Upper lobe of left lung (tissue), 6 donors: ENCODE measurements at regions not wholly inside any gene's neighbourhood (a gene's known extent, or its start where the extent isn't known, plus 50 kb on each side); places are given as distances from the start of the nearest gene placed in this dataset.
A peak's percentile ranks its signal among the peaks of the same experiment; 100 is the strongest.
"Not testable (repeated sequence)": the region's sequence is repeated elsewhere in the genome, so short reads cannot be mapped to it uniquely, and the experiment has no call there.

Source experiments
- ATAC-seq, 2 donors: fragments of 200-7000 bp; cut with Tn5 transposase; one replicate each; pipeline ENCODE4 v1.9.1; 2022; ENCODE audit warnings: mild to moderate bottlenecking in 2 of 2, moderate library complexity in 2 of 2; ENCODE audit not compliant: low FRiP score in 2 of 2
- DNase-seq, 2 donors: peaks; one replicate each; pipeline ENCODE4 v3.0.0-alpha.2; 2019 to 2020
- H3K27ac ChIP-seq, 4 donors: fragments of 200-600 bp; sonication (generic); one replicate each; pipeline ENCODE4 v1.5.1; 2016 to 2019
- H3K27me3 ChIP-seq, 4 donors: fragments of 200-600 bp; sonication (generic); one replicate each; pipeline ENCODE4 v1.5.1; 2017 to 2019
- H3K36me3 ChIP-seq, 4 donors: fragments of 200-600 bp; sonication (generic); one replicate each; pipeline ENCODE4 v1.5.1; 2016 to 2019
- H3K4me1 ChIP-seq, 4 donors: fragments of 200-600 bp; sonication (generic); one replicate each; pipeline ENCODE4 v1.5.1; 2018 to 2019
- H3K4me3 ChIP-seq, 4 donors: fragments of 200-600 bp; sonication (generic); one replicate each; pipeline ENCODE4 v1.5.1; 2017 to 2019; ENCODE audit warnings: mild to moderate bottlenecking in 2 of 4, moderate library complexity in 1 of 4
- H3K9me3 ChIP-seq, 4 donors: fragments of 200-600 bp; sonication (generic); one replicate each; pipeline ENCODE4 v1.5.1; 2018 to 2019
- EP300 ChIP-seq, 4 donors: sonication (generic); formaldehyde crosslinking; IDR thresholded peaks; one replicate each; pipeline ENCODE4 v1.5.1; 2017; ENCODE audit warnings: antibody characterized with exemption in 4 of 4, control low read depth in 2 of 4
- POLR2A ChIP-seq, 4 donors: fragments of 450-650 bp; IDR thresholded peaks; one replicate each; pipeline ENCODE4 v1.5.1; 2016 to 2017; ENCODE audit warnings: antibody characterized with exemption in 4 of 4, mild to moderate bottlenecking in 2 of 4
- POLR2AphosphoS5 ChIP-seq, 2 donors: sonication (generic); formaldehyde crosslinking; IDR thresholded peaks; one replicate each; pipeline ENCODE4 v1.5.1; 2017; ENCODE audit warnings: antibody characterized with exemption in 2 of 2
- WGBS, 2 donors: methylation state at CpG; one replicate each; pipeline ENCODE4 v1.1.5; 2017 to 2018; 5-methylcytosine and 5-hydroxymethylcytosine counted together
- TF ChIP-seq, protein P1 (sequence below), 6 experiments: fragments of 450-650 bp in 4 of 6; fragments of 200-600 bp in 2 of 6; sonication (generic) in 2 of 6; IDR thresholded peaks; one replicate each; pipeline ENCODE4 v1.5.1; 2016 to 2019; ENCODE audit warnings: antibody characterized with exemption in 6 of 6
- donor health status: DM: no; HTN: no; CAD: no; lungs with moderate emphysema.
- donor health status: DM: no; HTN: yes; CAD: no; lungs with severe emphysema.

DNA sequence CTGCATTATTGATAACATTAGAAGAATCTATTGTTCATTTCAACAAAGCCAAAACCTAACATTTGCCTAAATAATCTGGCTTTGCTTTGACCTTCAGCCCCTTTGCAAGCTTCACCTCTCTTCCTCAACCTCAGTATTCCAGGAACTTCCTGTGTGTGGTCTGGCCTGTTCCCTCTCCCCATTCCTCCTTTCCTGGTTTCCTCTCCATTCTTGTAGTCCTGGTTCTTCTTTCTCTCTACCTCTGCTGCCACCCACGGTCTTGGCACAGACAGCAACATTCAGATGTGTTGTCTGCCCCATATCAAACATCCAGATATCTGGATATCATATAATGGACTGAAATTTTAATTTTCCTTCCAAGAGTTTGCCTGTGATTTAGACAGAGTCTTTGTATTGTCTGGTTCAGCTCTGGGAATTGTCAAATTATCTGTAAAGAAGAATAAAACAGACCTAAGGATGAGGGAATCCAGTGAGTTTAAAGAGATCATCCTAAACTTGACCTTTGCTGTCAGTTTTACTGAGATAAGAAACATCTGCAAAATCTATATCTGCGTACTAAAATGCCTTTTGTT is 148.1 kb upstream of the KCTD3 start:
- H3K36me3 ChIP-seq: no peaks in the 10 kb centered on the region
- no peak overlapping the region for H3K27ac ChIP-seq
- WGBS, 2 donors: 56 to 57% methylated on average over 2 of the region's 2 CpGs
- no peaks in the 10 kb centered on the region for H3K4me1 ChIP-seq
- no peaks in the 10 kb centered on the region for H3K27me3 ChIP-seq
- no peak overlapping the region for H3K4me3 ChIP-seq
- no peaks in the 10 kb centered on the region for H3K9me3 ChIP-seq
- ATAC-seq: no peak
- TF ChIP-seq EP300 (IDR thresholded peaks at IDR 0.05) (no peak), POLR2AphosphoS5 (IDR thresholded peaks at IDR 0.05) (no peak), POLR2A (IDR thresholded peaks at IDR 0.05) (no peak)
- TF ChIP-seq, protein P1, sequence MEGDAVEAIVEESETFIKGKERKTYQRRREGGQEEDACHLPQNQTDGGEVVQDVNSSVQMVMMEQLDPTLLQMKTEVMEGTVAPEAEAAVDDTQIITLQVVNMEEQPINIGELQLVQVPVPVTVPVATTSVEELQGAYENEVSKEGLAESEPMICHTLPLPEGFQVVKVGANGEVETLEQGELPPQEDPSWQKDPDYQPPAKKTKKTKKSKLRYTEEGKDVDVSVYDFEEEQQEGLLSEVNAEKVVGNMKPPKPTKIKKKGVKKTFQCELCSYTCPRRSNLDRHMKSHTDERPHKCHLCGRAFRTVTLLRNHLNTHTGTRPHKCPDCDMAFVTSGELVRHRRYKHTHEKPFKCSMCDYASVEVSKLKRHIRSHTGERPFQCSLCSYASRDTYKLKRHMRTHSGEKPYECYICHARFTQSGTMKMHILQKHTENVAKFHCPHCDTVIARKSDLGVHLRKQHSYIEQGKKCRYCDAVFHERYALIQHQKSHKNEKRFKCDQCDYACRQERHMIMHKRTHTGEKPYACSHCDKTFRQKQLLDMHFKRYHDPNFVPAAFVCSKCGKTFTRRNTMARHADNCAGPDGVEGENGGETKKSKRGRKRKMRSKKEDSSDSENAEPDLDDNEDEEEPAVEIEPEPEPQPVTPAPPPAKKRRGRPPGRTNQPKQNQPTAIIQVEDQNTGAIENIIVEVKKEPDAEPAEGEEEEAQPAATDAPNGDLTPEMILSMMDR (IDR thresholded peaks at IDR 0.05): no peak
- no peak for DNase-seq

DNA sequence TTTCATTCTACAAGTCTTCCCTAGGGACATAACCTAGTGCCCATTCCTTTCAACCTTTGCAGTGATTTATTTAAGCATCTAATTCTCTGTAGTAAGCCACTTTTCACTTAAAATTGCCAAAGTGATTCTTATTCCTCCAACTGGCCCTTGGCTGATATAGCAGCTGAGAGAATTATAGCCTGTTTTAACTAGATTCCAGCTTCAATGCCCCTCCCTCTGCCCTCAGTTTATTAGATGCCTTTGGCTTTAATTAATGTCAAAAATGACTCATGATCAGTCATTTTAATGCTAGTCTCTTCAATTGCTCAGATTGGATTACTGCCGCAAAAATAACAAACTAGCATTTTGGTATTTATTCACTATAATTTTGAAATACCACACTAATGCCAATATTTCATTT is 145.4 kb upstream of the KCTD3 start:
- Histone ChIP-seq H3K4me3 (no peak overlapping the region), H3K9me3 (no peaks in the 10 kb centered on the region), H3K36me3 (no peaks in the 10 kb centered on the region), H3K27ac (no peak overlapping the region), H3K27me3 (no peaks in the 10 kb centered on the region), H3K4me1 (no peaks in the 10 kb centered on the region)
- DNase-seq: no peak
- ATAC-seq: no peak
- 92 to 96% methylated on average over 1 of the region's 1 CpG for WGBS, 2 donors
- TF ChIP-seq EP300 (IDR thresholded peaks at IDR 0.05): no peak
- no peak for TF ChIP-seq POLR2A (IDR thresholded peaks at IDR 0.05)
- no peak for TF ChIP-seq POLR2AphosphoS5 (IDR thresholded peaks at IDR 0.05)
- TF ChIP-seq, protein P1 (IDR thresholded peaks at IDR 0.05): no peak

DNA sequence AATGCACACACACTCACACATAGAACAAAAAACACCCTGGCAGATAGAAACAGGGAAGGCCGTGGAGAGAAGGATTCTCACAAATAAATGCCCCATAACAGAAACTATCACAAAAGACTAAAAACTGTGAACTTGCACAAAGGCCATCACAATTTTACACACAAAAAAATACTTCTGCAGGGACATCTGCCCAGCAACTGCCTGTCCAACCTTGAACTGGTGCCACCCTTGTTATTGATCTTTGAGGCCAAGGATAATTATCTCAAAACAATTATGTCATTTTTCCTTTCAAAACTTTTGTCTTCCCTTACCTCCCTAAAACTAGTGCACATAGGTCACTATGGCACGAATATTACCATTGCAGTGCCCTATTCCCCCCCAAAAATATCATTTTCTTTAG is 143.8 kb upstream of the KCTD3 start:
- H3K4me3 ChIP-seq: no peak overlapping the region
- no peak overlapping the region for H3K27ac ChIP-seq
- TF ChIP-seq POLR2A (IDR thresholded peaks at IDR 0.05) (no peak), POLR2AphosphoS5 (IDR thresholded peaks at IDR 0.05) (no peak), EP300 (IDR thresholded peaks at IDR 0.05) (no peak)
- TF ChIP-seq, protein P1 (IDR thresholded peaks at IDR 0.05): no peak
- H3K36me3 ChIP-seq: no peaks in the 10 kb centered on the region
- 51 to 67% methylated on average over 2 of the region's 2 CpGs for WGBS, 2 donors
- ATAC-seq: no peak
- no peaks in the 10 kb centered on the region for H3K9me3 ChIP-seq
- no peak for DNase-seq
- H3K27me3 ChIP-seq: no peaks in the 10 kb centered on the region
- H3K4me1 ChIP-seq: no peaks in the 10 kb centered on the region

DNA sequence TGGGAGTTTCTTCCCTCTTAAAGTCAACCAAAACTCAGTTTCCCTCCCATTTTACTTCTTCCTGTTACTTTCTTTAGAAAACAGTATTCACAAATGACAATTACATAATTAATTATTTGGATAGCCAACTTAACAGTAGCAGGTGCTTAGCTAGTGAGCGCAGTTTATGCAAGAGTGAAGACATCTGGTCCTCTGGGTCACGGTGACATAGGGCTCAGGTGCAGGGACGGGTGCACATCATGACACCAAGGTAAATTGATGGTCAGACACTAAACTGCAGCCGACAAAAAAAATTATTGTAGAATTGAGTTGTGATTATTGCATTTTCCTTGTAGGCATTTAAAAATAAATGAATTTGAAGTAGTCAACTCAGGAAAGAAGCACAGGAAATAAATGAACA is 142.0 kb upstream of the KCTD3 start:
- no peak overlapping the region for H3K4me3 ChIP-seq
- 82 to 90% methylated on average over 4 of the region's 4 CpGs for WGBS, 2 donors
- no peaks in the 10 kb centered on the region for H3K27me3 ChIP-seq
- TF ChIP-seq EP300 (IDR thresholded peaks at IDR 0.05) (no peak), POLR2AphosphoS5 (IDR thresholded peaks at IDR 0.05) (no peak), POLR2A (IDR thresholded peaks at IDR 0.05) (no peak)
- TF ChIP-seq, protein P1 (IDR thresholded peaks at IDR 0.05): no peak
- H3K4me1 ChIP-seq: no peaks in the 10 kb centered on the region
- H3K36me3 ChIP-seq: no peaks in the 10 kb centered on the region
- DNase-seq (no peak), ATAC-seq (no peak)
- no peak overlapping the region for H3K27ac ChIP-seq
- no peaks in the 10 kb centered on the region for H3K9me3 ChIP-seq

DNA sequence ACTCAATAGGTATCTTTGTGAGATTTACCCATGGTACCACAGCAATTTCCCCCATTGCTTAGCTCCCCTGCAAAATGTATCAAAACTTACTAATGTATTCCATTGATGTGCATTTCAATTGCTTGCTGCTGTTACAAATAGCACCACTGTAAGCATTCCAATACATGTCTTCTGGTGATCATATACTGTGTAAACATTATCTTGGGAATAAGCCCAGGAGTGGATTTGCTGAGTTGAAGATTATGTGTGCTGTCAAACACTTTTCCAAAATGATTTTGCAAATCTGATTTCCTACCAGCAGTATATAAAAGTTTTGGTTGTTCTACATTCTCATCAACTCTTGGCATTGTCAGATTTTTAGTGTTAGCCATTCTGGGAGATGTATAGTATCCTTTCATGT is 141.0 kb upstream of the KCTD3 start:
- H3K27ac ChIP-seq: no peak overlapping the region
- no peak overlapping the region for H3K4me3 ChIP-seq
- no peaks in the 10 kb centered on the region for H3K4me1 ChIP-seq
- DNase-seq (no peak), ATAC-seq (no peak)
- no peaks in the 10 kb centered on the region for H3K27me3 ChIP-seq
- no peaks in the 10 kb centered on the region for H3K36me3 ChIP-seq
- H3K9me3 ChIP-seq: no peaks in the 10 kb centered on the region
- TF ChIP-seq, protein P1 (IDR thresholded peaks at IDR 0.05): no peak
- TF ChIP-seq POLR2AphosphoS5 (IDR thresholded peaks at IDR 0.05): no peak
- no peak for TF ChIP-seq POLR2A (IDR thresholded peaks at IDR 0.05)
- no peak for TF ChIP-seq EP300 (IDR thresholded peaks at IDR 0.05)

DNA sequence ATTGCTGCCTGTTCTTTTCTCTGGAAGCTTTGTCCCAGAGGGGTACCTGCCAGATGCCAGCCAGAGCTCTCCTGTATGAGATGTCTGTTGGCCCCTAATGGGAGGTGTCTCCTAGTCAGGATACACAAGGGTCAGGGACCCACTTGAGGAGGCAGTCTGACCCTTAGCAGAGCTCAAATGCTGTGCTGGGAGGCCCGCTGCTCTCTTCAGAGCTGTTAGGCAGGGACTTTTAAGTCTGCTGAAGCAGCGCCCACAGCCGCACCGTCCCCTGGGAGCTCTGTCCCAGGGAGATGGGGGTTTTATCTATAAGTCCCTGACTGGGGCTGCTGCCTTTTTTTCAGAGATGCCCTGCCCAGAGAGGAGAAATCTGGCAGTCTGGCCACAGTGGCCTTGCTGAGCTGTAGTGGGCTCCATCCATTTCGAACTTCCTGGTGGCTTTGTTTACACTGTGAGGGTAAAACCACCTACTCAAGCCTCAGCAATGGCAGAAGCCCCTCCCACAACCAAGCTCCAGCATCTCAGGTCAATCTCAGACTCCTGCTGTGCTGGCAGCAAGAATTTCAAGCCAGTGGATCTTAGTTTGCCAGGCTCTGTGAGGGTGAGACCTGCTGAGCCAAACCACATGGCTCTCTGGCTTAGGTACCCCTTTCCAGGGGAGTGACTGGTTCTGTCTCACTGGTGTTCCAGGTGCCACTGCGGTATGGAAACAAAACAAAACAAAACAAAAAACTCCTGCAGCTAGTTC is 134.4 kb upstream of the KCTD3 start:
- DNase-seq: peak in 1 of 2 donors; percentile 46
- not testable (repeated sequence) for H3K27ac ChIP-seq, H3K27me3 ChIP-seq, ATAC-seq, H3K4me1 ChIP-seq, H3K36me3 ChIP-seq, H3K9me3 ChIP-seq, H3K4me3 ChIP-seq
- WGBS, 2 donors: 82 to 90% methylated on average over 5 to 6 of the region's 6 CpGs
